ENCODE measurements at regions not wholly inside any gene's neighbourhood (a gene's known extent, or its start where the extent isn't known, plus 50 kb on each side); places are given as distances from the start of the nearest gene placed in this dataset.

GRCh38 chr5:105978011-105978410 is 1692.7 kb downstream of the EFNA5 start:
- no peak overlapping the region for H3K9ac ChIP-seq (ENCODE audit: low read depth, low read length)
- H3K27me3 ChIP-seq (ENCODE audit: control insufficient read depth, insufficient read depth, low read length), result no peaks in the 10 kb centered on the region
- H3K36me3 ChIP-seq (ENCODE audit: insufficient read depth, low read length), result no peaks in the 10 kb centered on the region
- H3K9me3 ChIP-seq (replicated peaks; ENCODE audit: low read length), result no peaks in the 10 kb centered on the region
- H3K4me2 ChIP-seq (ENCODE audit: low read length), result no peak overlapping the region
- H3K4me1 ChIP-seq (ENCODE audit: control insufficient read depth, insufficient read depth, low read length), result no peaks in the 10 kb centered on the region
- no peak overlapping the region for H3K4me3 ChIP-seq (ENCODE audit: low read length)

DNA sequence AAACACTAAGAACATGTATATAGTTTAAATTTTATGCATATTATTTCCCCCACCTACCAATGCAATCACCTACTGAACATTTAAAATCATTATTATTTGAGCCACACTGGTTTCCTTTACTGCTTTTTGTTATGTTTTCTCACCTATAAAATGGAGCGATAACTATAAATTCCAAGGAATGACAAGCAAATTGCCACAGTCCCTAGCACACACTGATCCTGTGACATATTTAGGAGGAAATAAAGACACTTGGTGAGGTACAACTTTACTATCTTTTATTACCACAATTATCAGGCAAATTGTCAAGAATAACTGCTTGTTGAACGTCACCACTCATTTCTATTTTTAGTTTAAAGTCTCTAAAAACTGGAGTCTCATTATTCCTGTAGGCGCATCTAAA is 1693.6 kb downstream of the EFNA5 start:
- Histone ChIP-seq H3K9ac (ENCODE audit: low read depth, low read length) (no peak overlapping the region), H3K4me2 (ENCODE audit: low read length) (no peak overlapping the region), H3K4me3 (ENCODE audit: low read length) (no peak overlapping the region), H3K9me3 (replicated peaks; ENCODE audit: low read length) (no peaks in the 10 kb centered on the region), H3K4me1 (ENCODE audit: control insufficient read depth, insufficient read depth, low read length) (no peaks in the 10 kb centered on the region), H3K27me3 (ENCODE audit: control insufficient read depth, insufficient read depth, low read length) (no peaks in the 10 kb centered on the region), H3K36me3 (ENCODE audit: insufficient read depth, low read length) (no peaks in the 10 kb centered on the region)

- no peaks in the 10 kb centered on the region for H3K36me3 ChIP-seq (ENCODE audit: insufficient read depth, low read length)
- H3K9me3 ChIP-seq (replicated peaks; ENCODE audit: low read length), result no peaks in the 10 kb centered on the region
- H3K9ac ChIP-seq (ENCODE audit: low read depth, low read length), result no peak overlapping the region
- H3K4me1 ChIP-seq (ENCODE audit: control insufficient read depth, insufficient read depth, low read length), result no peaks in the 10 kb centered on the region
- no peak overlapping the region for H3K4me3 ChIP-seq (ENCODE audit: low read length)
- H3K27me3 ChIP-seq (ENCODE audit: control insufficient read depth, insufficient read depth, low read length), result no peaks in the 10 kb centered on the region
- no peak overlapping the region for H3K4me2 ChIP-seq (ENCODE audit: low read length)
Observed at GRCh38 chr5:105970919-105971318, 1699.8 kb downstream of the EFNA5 start.

DNA sequence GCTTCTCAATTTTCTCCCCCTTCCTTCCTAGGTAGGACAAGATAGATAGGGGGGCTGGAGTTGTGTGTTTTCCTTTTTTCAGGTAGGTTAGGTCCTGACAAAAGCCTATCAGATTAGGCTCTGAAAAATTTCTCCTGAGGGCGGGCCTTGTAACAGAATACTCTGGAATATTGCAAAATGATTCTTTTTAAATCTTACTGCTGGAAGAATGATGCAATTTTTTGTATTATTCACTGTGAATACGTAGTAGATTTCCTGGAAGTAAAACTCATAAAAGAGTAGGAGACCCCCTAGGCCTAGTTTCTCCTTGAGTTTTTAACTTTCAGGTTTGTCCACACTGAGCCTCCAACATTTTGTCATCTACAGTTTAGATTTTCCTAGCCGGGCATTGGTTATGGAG is 1701.8 kb downstream of the EFNA5 start:
- no peak overlapping the region for H3K4me3 ChIP-seq (ENCODE audit: low read length)

DNA sequence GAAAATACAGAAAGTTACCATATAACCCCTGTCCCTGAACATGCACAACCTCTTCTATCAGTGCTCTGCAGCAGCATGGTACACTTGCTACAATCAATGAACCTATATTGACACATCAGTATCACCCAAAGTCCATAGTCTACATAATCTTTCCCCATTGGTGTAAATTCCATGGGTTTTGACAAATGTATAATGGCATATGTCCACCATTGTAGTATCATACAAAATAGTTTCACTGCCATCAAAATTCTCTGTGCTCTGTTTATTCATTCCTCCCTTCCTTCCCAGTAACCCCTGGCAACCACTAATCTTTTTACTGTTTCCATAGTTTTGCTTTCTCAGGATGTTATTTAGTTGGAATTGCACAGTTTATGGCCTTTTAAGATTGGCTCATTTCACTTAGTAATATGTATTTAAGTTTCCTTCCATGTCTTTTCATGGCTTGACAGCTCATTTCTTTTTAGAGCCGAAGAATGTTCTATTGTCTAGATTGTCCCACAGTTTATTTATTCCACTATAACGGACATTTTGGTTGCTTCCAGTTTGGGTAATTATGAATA is 1707.0 kb downstream of the EFNA5 start:
- Histone ChIP-seq H3K4me2 (ENCODE audit: low read length) (no peak overlapping the region), H3K9ac (ENCODE audit: low read depth, low read length) (no peak overlapping the region), H3K4me3 (ENCODE audit: low read length) (no peak overlapping the region), H3K9me3 (replicated peaks; ENCODE audit: low read length) (no peaks in the 10 kb centered on the region), H3K27me3 (ENCODE audit: control insufficient read depth, insufficient read depth, low read length) (no peaks in the 10 kb centered on the region), H3K4me1 (ENCODE audit: control insufficient read depth, insufficient read depth, low read length) (no peaks in the 10 kb centered on the region), H3K36me3 (ENCODE audit: insufficient read depth, low read length) (no peaks in the 10 kb centered on the region)

More for the DNA sequence above, 1701.8 kb downstream of the EFNA5 start:
- H3K4me2 ChIP-seq (ENCODE audit: low read length), result no peak overlapping the region
- H3K9me3 ChIP-seq (replicated peaks; ENCODE audit: low read length), result no peaks in the 10 kb centered on the region
- H3K36me3 ChIP-seq (ENCODE audit: insufficient read depth, low read length), result no peaks in the 10 kb centered on the region
- H3K4me1 ChIP-seq (ENCODE audit: control insufficient read depth, insufficient read depth, low read length), result no peaks in the 10 kb centered on the region
- no peaks in the 10 kb centered on the region for H3K27me3 ChIP-seq (ENCODE audit: control insufficient read depth, insufficient read depth, low read length)
- no peak overlapping the region for H3K9ac ChIP-seq (ENCODE audit: low read depth, low read length)

- Histone ChIP-seq H3K4me2 (ENCODE audit: low read length) (no peak overlapping the region), H3K4me3 (ENCODE audit: low read length) (no peak overlapping the region), H3K27me3 (ENCODE audit: control insufficient read depth, insufficient read depth, low read length) (no peaks in the 10 kb centered on the region), H3K36me3 (ENCODE audit: insufficient read depth, low read length) (no peaks in the 10 kb centered on the region), H3K4me1 (ENCODE audit: control insufficient read depth, insufficient read depth, low read length) (peaks cover 6% of the 10 kb centered on the region), H3K9ac (ENCODE audit: low read depth, low read length) (no peak overlapping the region), H3K9me3 (replicated peaks; ENCODE audit: low read length) (no peaks in the 10 kb centered on the region)
Observed at GRCh38 chr5:105961572-105961971, 1709.2 kb downstream of the EFNA5 start.

DNA sequence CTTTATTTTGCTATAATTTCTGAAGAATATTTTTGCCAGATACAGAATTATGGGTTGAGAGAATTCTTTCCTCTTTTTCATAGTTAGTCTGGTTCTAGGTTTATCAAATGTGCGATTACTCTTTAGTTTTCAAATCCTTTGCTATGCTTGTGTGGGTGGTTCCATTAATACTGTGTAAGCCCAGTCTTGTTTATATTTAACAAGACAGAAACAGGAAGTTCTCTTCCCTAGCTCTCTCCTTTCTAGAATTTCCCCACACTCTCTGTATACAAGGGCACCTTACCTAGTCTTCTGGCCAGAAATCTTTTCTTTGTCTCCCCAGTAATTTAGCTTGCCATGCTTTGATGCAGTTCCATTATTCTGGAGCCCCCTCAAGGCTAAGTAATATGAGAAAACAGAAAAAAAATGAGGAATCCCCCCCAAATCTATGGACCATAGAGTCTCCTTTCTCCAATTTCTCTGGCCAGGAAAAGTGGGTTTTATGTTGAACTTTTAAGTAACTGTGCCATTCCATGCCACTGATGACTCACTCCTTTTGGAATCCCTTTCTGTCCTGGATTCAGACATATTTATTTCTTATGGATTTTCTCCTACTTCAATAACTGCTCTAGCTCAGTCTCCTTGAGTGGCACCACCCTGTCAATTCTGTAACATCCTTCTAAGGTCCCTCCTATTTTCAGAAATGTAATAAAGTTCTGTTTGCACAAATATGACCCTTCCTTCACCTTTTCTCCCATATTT is 1714.1 kb downstream of the EFNA5 start:
- Histone ChIP-seq H3K4me2 (ENCODE audit: low read length) (no peak overlapping the region), H3K27me3 (ENCODE audit: control insufficient read depth, insufficient read depth, low read length) (no peaks in the 10 kb centered on the region), H3K4me3 (ENCODE audit: low read length) (no peak overlapping the region), H3K9me3 (replicated peaks; ENCODE audit: low read length) (no peaks in the 10 kb centered on the region), H3K4me1 (ENCODE audit: control insufficient read depth, insufficient read depth, low read length) (peaks cover 17% of the 10 kb centered on the region), H3K9ac (ENCODE audit: low read depth, low read length) (no peak overlapping the region), H3K36me3 (ENCODE audit: insufficient read depth, low read length) (no peaks in the 10 kb centered on the region)

DNA sequence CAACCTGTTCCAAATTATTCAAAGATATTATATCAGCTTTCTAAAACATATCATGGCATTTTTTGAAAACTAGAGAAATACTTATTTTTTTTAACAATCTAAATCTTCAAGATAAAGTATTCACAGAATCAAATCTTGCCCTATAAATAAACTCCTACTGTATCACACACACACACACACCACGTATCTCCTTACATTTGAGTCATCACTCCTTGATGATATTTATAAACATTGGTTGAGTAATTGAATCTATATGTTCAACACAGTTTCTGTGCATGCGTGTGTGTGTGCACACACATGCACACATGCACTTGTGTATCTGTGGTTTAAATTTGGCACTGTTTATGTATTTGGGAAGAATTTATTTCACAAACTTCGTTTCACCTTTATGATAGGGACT is 1716.4 kb downstream of the EFNA5 start:
- Histone ChIP-seq H3K4me1 (ENCODE audit: control insufficient read depth, insufficient read depth, low read length) (peaks cover 17% of the 10 kb centered on the region), H3K27me3 (ENCODE audit: control insufficient read depth, insufficient read depth, low read length) (no peaks in the 10 kb centered on the region), H3K9ac (ENCODE audit: low read depth, low read length) (no peak overlapping the region), H3K4me2 (ENCODE audit: low read length) (no peak overlapping the region), H3K4me3 (ENCODE audit: low read length) (no peak overlapping the region), H3K9me3 (replicated peaks; ENCODE audit: low read length) (no peaks in the 10 kb centered on the region), H3K36me3 (ENCODE audit: insufficient read depth, low read length) (no peaks in the 10 kb centered on the region)

GRCh38 chr5:105953616-105954015 is 1717.1 kb downstream of the EFNA5 start:
- Histone ChIP-seq H3K4me3 (ENCODE audit: low read length) (no peak overlapping the region), H3K27me3 (ENCODE audit: control insufficient read depth, insufficient read depth, low read length) (no peaks in the 10 kb centered on the region), H3K4me1 (ENCODE audit: control insufficient read depth, insufficient read depth, low read length) (peaks cover 17% of the 10 kb centered on the region), H3K9me3 (replicated peaks; ENCODE audit: low read length) (no peaks in the 10 kb centered on the region), H3K4me2 (ENCODE audit: low read length) (no peak overlapping the region), H3K9ac (ENCODE audit: low read depth, low read length) (no peak overlapping the region), H3K36me3 (ENCODE audit: insufficient read depth, low read length) (no peaks in the 10 kb centered on the region)

- no peaks in the 10 kb centered on the region for H3K27me3 ChIP-seq (ENCODE audit: control insufficient read depth, insufficient read depth, low read length)
- H3K9ac ChIP-seq (ENCODE audit: low read depth, low read length), result no peak overlapping the region
- no peak overlapping the region for H3K4me3 ChIP-seq (ENCODE audit: low read length)
- H3K4me2 ChIP-seq (ENCODE audit: low read length), result no peak overlapping the region
- no peaks in the 10 kb centered on the region for H3K36me3 ChIP-seq (ENCODE audit: insufficient read depth, low read length)
- H3K4me1 ChIP-seq (ENCODE audit: control insufficient read depth, insufficient read depth, low read length), result peaks cover 17% of the 10 kb centered on the region
- H3K9me3 ChIP-seq (replicated peaks; ENCODE audit: low read length), result no peaks in the 10 kb centered on the region
Observed at GRCh38 chr5:105952875-105953274, 1717.9 kb downstream of the EFNA5 start.

DNA sequence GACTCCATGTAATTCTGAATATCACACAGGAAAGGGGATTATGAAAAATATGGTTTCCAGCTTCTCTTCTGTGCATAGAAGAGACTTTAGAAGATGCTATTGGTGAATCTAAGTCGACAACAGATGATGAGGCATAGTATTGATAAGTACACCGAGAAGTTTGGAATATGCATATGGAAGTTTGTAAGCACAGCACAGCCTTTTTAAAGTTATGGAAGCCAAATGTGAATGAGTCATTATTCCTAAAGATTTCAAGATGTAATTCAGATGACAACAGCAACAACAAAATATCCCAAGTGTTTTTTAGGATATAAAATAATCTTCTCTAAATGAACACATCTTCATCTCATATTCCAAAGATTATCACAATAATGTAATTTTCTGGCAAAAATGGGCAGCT is 1723.3 kb downstream of the EFNA5 start:
- no peaks in the 10 kb centered on the region for H3K36me3 ChIP-seq (ENCODE audit: insufficient read depth, low read length)
- peaks cover 2% of the 10 kb centered on the region for H3K4me1 ChIP-seq (ENCODE audit: control insufficient read depth, insufficient read depth, low read length)
- no peak overlapping the region for H3K4me3 ChIP-seq (ENCODE audit: low read length)
- H3K27me3 ChIP-seq (ENCODE audit: control insufficient read depth, insufficient read depth, low read length), result no peaks in the 10 kb centered on the region
- H3K4me2 ChIP-seq (ENCODE audit: low read length), result no peak overlapping the region
- no peak overlapping the region for H3K9ac ChIP-seq (ENCODE audit: low read depth, low read length)
- no peaks in the 10 kb centered on the region for H3K9me3 ChIP-seq (replicated peaks; ENCODE audit: low read length)

All from skeletal muscle satellite cell (primary cell).